SK-N-MC (cell line): ENCODE measurements at regions not wholly inside any gene's neighbourhood (a gene's known extent, or its start where the extent isn't known, plus 50 kb on each side); places are given as distances from the start of the nearest gene placed in this dataset.
"Not testable (repeated sequence)": the region's sequence is repeated elsewhere in the genome, so short reads cannot be mapped to it uniquely, and the experiment has no call there.

Experiments used
- DNase-seq: peaks from one replicate; pipeline ENCODE4 v3.0.0-alpha.2; 2011; ENCODE audit warnings: low read depth, low spot score
- H3K27ac ChIP-seq: fragments of 200-600 bp; sonication (generic); 2 replicates; pipeline ENCODE4 v1.5.1; 2016; ENCODE audit warnings: mixed run types
- H3K36me3 ChIP-seq: fragments of 200-600 bp; sonication (generic); 2 replicates; pipeline ENCODE4 v1.6.1; 2017; ENCODE audit warnings: antibody characterized with exemption, low read length, mixed read lengths; ENCODE audit not compliant: insufficient read depth
- H3K4me3 ChIP-seq: fragments of 200-600 bp; sonication (generic); 2 replicates; pipeline ENCODE4 v1.5.1; 2016
- H3K9ac ChIP-seq: fragments of 200-600 bp; sonication (generic); 2 replicates; pipeline ENCODE4 v1.8.0; 2017; ENCODE audit warnings: mixed run types, mixed read lengths; ENCODE audit not compliant: insufficient read length
- H3K9me3 ChIP-seq: fragments of 200-600 bp; sonication (generic); 2 replicates; pipeline ENCODE4 v1.6.1; 2017; ENCODE audit warnings: low read depth, mild to moderate bottlenecking, antibody characterized with exemption, low read length, moderate library complexity, mixed read lengths
- EZH2 ChIP-seq: fragments of 200-600 bp; sonication (generic); IDR thresholded peaks from one replicate; pipeline ENCODE4 v1.6.1; 2017; ENCODE audit warnings: antibody characterized with exemption
- FOXP2 ChIP-seq: optimal IDR thresholded peaks from 2 replicates; pipeline ENCODE3; 2011; ENCODE audit warnings: mild to moderate bottlenecking, moderate library complexity; ENCODE audit not compliant: insufficient read depth; ENCODE audit errors: extremely low read length, control extremely low read depth
- POLR2AphosphoS5 ChIP-seq: IDR thresholded peaks from 2 replicates; pipeline ENCODE4 v1.6.1; 2012; ENCODE audit warnings: mild to moderate bottlenecking, low read depth, low read length, borderline replicate concordance

- H3K27ac ChIP-seq = no peak overlapping the region
- no peak for TF ChIP-seq POLR2AphosphoS5
- TF ChIP-seq FOXP2 = no peak
- TF ChIP-seq EZH2 = no peak
- DNase-seq = no peak
- H3K9me3 ChIP-seq = no peaks in the 10 kb centered on the region
- no peak overlapping the region for H3K4me3 ChIP-seq
- no peak overlapping the region for H3K9ac ChIP-seq
- no peaks in the 10 kb centered on the region for H3K36me3 ChIP-seq
These were observed 217.3 kb downstream of the SNRPN start for GRCh38 chr15:25171856-25172687.

- Histone ChIP-seq H3K4me3 (no peak overlapping the region), H3K9ac (no peak overlapping the region), H3K27ac (no peak overlapping the region), H3K36me3 (no peaks in the 10 kb centered on the region), H3K9me3 (no peaks in the 10 kb centered on the region)
- no peak for DNase-seq
- TF ChIP-seq POLR2AphosphoS5 = no peak
- no peak for TF ChIP-seq EZH2
- no peak for TF ChIP-seq FOXP2
These were observed 217.9 kb downstream of the SNRPN start for GRCh38 chr15:25172691-25173090.

GRCh38 chr15:25173241-25174028 lies 218.6 kb downstream of the SNRPN start:
- TF ChIP-seq FOXP2 (no peak), POLR2AphosphoS5 (no peak), EZH2 (no peak)

GRCh38 chr15:25174149-25174548 lies 219.4 kb downstream of the SNRPN start:
- DNase-seq, H3K9me3 ChIP-seq, H3K36me3 ChIP-seq, H3K27ac ChIP-seq, H3K4me3 ChIP-seq, H3K9ac ChIP-seq: not testable (repeated sequence)

More at GRCh38 chr15:25173241-25174028, 218.6 kb downstream of the SNRPN start:
- Histone ChIP-seq H3K9me3 (no peaks in the 10 kb centered on the region), H3K4me3 (no peak overlapping the region), H3K27ac (no peak overlapping the region), H3K36me3 (no peaks in the 10 kb centered on the region), H3K9ac (no peak overlapping the region)
- no peak for DNase-seq

- DNase-seq = no peak
- Histone ChIP-seq H3K27ac (no peak overlapping the region), H3K36me3 (no peaks in the 10 kb centered on the region), H3K4me3 (no peak overlapping the region), H3K9ac (no peak overlapping the region), H3K9me3 (no peaks in the 10 kb centered on the region)
- TF ChIP-seq POLR2AphosphoS5 = no peak
- no peak for TF ChIP-seq EZH2
- TF ChIP-seq FOXP2 = no peak
These were observed 220.4 kb downstream of the SNRPN start for GRCh38 chr15:25175033-25175788.

GRCh38 chr15:25175789-25176615 lies 221.2 kb downstream of the SNRPN start:
- Histone ChIP-seq H3K36me3 (no peaks in the 10 kb centered on the region), H3K9me3 (no peaks in the 10 kb centered on the region), H3K9ac (no peak overlapping the region), H3K4me3 (no peak overlapping the region), H3K27ac (no peak overlapping the region)
- no peak for DNase-seq
- TF ChIP-seq EZH2 (no peak), FOXP2 (no peak), POLR2AphosphoS5 (no peak)

GRCh38 chr15:25176616-25176923 lies 221.8 kb downstream of the SNRPN start:
- H3K9ac ChIP-seq = no peak overlapping the region
- no peaks in the 10 kb centered on the region for H3K36me3 ChIP-seq
- H3K9me3 ChIP-seq = no peaks in the 10 kb centered on the region
- no peak for TF ChIP-seq POLR2AphosphoS5
- no peak for TF ChIP-seq EZH2
- TF ChIP-seq FOXP2 = no peak
- no peak for DNase-seq
- no peak overlapping the region for H3K27ac ChIP-seq
- H3K4me3 ChIP-seq = no peak overlapping the region
